SK-N-SH (cell line): ENCODE measurements at regions not wholly inside any gene's neighbourhood (a gene's known extent, or its start where the extent isn't known, plus 50 kb on each side); places are given as distances from the start of the nearest gene placed in this dataset.

Experiments
- CTCF ChIA-PET: fragments of 300-600, 350-600 bp; formaldehyde crosslinking; extraction: SDS; loops from one replicate; lab custom pipeline; 2021; lab: Yijun Ruan, JAX
- POLR2A ChIA-PET: fragments of 350-600 bp; sonication (Branson Sonifier 250); formaldehyde crosslinking; extraction: SDS; loops from one replicate; lab custom pipeline; 2020; ENCODE audit warnings: antibody characterized with exemption, inconsistent platforms; lab: Yijun Ruan, JAX
- DNase-seq: peaks from one replicate; pipeline ENCODE4 v3.0.0; 2012
- H2AFZ ChIP-seq: fragments of 200-600 bp; sonication (generic); 2 replicates; pipeline ENCODE4 v1.8.1; 2016; ENCODE audit warnings: antibody characterized with exemption, mild to moderate bottlenecking, low read depth
- H3F3A ChIP-seq: fragments of 200-600 bp; sonication (generic); replicated peaks from 2 replicates; pipeline ENCODE3; 2016; ENCODE audit warnings: antibody characterized with exemption, mild to moderate bottlenecking; ENCODE audit not compliant: insufficient read depth
- H3K27ac ChIP-seq, 2 experiments: fragments of 200-500 bp in 1 of 2; fragments of 200-600 bp in 1 of 2; sonication (Bioruptor generic) in 1 of 2; sonication (generic), shearing (Covaris generic) in 1 of 2; 2 replicates each; pipeline versions ENCODE4 v1.5.1 to v1.6.1; 2014 to 2016; ENCODE audit warnings: low read depth in 2 of 2, inconsistent platforms in 1 of 2, low read length in 1 of 2, mild to moderate bottlenecking in 1 of 2, mixed read lengths in 1 of 2
- H3K27me3 ChIP-seq: fragments of 200-600 bp; sonication (generic), shearing (Covaris generic); 2 replicates; pipeline ENCODE4 v1.6.1; 2016; ENCODE audit warnings: mixed run types; ENCODE audit not compliant: insufficient read depth
- H3K36me3 ChIP-seq, 2 experiments: fragments of 200-500 bp in 1 of 2; fragments of 200-600 bp in 1 of 2; sonication (Bioruptor generic) in 1 of 2; sonication (generic) in 1 of 2; replicated peaks in 1 of 2; 2 replicates each; pipeline versions ENCODE3 to v1.5.1; 2014 to 2016; ENCODE audit warnings: low read length in 1 of 2, mild to moderate bottlenecking in 1 of 2; ENCODE audit not compliant: insufficient read depth in 2 of 2, control insufficient read depth in 1 of 2
- H3K4me1 ChIP-seq, 2 experiments: fragments of 200-500 bp in 1 of 2; fragments of 200-600 bp in 1 of 2; sonication (Bioruptor generic) in 1 of 2; sonication (generic), shearing (Covaris generic) in 1 of 2; 2 replicates each; pipeline versions ENCODE4 v1.5.1 to v1.6.1; 2014 to 2016; ENCODE audit warnings: low read depth in 1 of 2, low read length in 1 of 2, mixed run types in 1 of 2; ENCODE audit not compliant: insufficient read depth in 2 of 2, control insufficient read depth in 1 of 2
- H3K4me2 ChIP-seq: fragments of 200-600 bp; sonication (generic), shearing (Covaris generic); 2 replicates; pipeline ENCODE4 v1.6.1; 2017; ENCODE audit warnings: mixed run types
- H3K4me3 ChIP-seq, 2 experiments: fragments of 200-500 bp in 1 of 2; fragments of 200-600 bp in 1 of 2; sonication (Bioruptor generic) in 1 of 2; sonication (generic), shearing (Covaris generic) in 1 of 2; 2 replicates each; pipeline versions ENCODE4 v1.5.1 to v1.8.1; 2014 to 2016; ENCODE audit warnings: low read depth in 2 of 2, inconsistent platforms in 1 of 2, low read length in 1 of 2, mild to moderate bottlenecking in 1 of 2, mixed read lengths in 1 of 2, moderate library complexity in 1 of 2
- H3K79me2 ChIP-seq: fragments of 200-600 bp; sonication (generic); 2 replicates; pipeline ENCODE4 v1.8.1; 2017; ENCODE audit warnings: mild to moderate bottlenecking; ENCODE audit not compliant: insufficient read depth
- H3K9ac ChIP-seq: fragments of 200-600 bp; sonication (generic); 2 replicates; pipeline ENCODE4 v1.6.1; 2017; ENCODE audit warnings: mixed run types
- H3K9me2 ChIP-seq: fragments of 200-600 bp; sonication (generic); 2 replicates; pipeline ENCODE4 v1.6.1; 2017; ENCODE audit warnings: mixed run types
- H3K9me3 ChIP-seq: fragments of 200-600 bp; sonication (generic); 2 replicates; pipeline ENCODE4 v1.6.1; 2017; ENCODE audit warnings: mixed run types, mild to moderate bottlenecking, moderate library complexity
- H4K20me1 ChIP-seq: fragments of 200-600 bp; sonication (generic); 2 replicates; pipeline ENCODE4 v1.6.1; 2017; ENCODE audit warnings: mild to moderate bottlenecking, mixed run types; ENCODE audit not compliant: insufficient read depth
- CTCF ChIP-seq: fragments of 200-600 bp; sonication (generic); IDR thresholded peaks from 2 replicates; pipeline ENCODE4 v1.6.1; 2017; ENCODE audit warnings: antibody characterized with exemption, mild to moderate bottlenecking, moderate library complexity
- FOSL2 ChIP-seq: IDR thresholded peaks from 2 replicates; pipeline ENCODE4 v1.4.0; 2012; ENCODE audit warnings: low read depth, mild to moderate bottlenecking, moderate library complexity, borderline replicate concordance
- MAX ChIP-seq: IDR thresholded peaks from 2 replicates; pipeline ENCODE4 v1.4.0; 2012; ENCODE audit warnings: low read depth
- MXI1 ChIP-seq: IDR thresholded peaks from 2 replicates; pipeline ENCODE4 v1.6.1; 2012; ENCODE audit warnings: mild to moderate bottlenecking, low read depth, low read length, improper control_type of control experiment
- RAD21 ChIP-seq: IDR thresholded peaks from 2 replicates; pipeline ENCODE4 v1.6.1; 2012; ENCODE audit warnings: mild to moderate bottlenecking, low read length
- RCOR1 ChIP-seq: fragments of 150-350 bp; IDR thresholded peaks from 2 replicates; pipeline ENCODE4 v1.6.1; 2017; ENCODE audit warnings: antibody characterized with exemption, low read length
- RFX5 ChIP-seq: IDR thresholded peaks from 2 replicates; pipeline ENCODE4 v1.6.1; 2012; ENCODE audit warnings: mild to moderate bottlenecking, improper control_type of control experiment, low read length
- RXRA ChIP-seq: IDR thresholded peaks from 2 replicates; pipeline ENCODE4 v1.4.0; 2012; ENCODE audit warnings: low read depth, mild to moderate bottlenecking, borderline replicate concordance
- SIN3A ChIP-seq: IDR thresholded peaks from 2 replicates; pipeline ENCODE4 v1.6.1; 2012; ENCODE audit warnings: low read depth, mild to moderate bottlenecking, low read length, moderate library complexity, borderline replicate concordance
- SMC3 ChIP-seq: IDR thresholded peaks from 2 replicates; pipeline ENCODE4 v1.6.1; 2012; ENCODE audit warnings: low read depth, low read length, improper control_type of control experiment
- ZBTB33 ChIP-seq: IDR thresholded peaks from 2 replicates; pipeline ENCODE4 v1.4.0; 2012; ENCODE audit warnings: low read depth, borderline replicate concordance
- WGBS: methylation state at CpG from one replicate; pipeline ENCODE4 v1.1.6; 2017; ENCODE audit warnings: low lambda C conversion rate; 5-methylcytosine and 5-hydroxymethylcytosine counted together

DNA sequence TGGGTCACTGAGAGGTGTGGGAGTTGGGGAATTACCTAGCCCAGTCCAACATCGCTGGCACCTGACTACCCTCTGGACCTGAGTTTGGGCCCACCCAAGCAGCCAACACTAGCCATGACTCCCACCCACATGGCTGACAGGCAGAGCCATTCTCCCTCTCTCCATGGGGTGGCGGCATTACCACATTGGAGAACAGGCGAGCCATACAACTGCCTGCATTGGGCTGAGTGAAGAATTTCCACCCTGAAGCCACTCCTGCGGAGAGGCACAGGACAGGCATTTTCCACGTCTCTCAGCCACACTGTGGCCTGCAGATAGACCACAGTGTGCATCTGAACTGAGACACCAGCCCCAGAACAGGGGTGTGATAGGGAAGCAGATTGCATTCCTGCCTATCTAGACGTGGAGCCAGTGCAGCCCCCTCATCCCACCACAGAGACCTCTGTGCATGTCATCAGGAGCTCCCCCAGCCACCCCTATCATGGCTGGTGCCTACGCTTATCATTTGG lies 58.2 kb upstream of the ANTXRL start:
- no peaks in the 10 kb centered on the region for H3K9me2 ChIP-seq
- POLR2A ChIA-PET, result interaction anchor here (1.3 kb wide), 1 partner anchor 10 kb away, joined by 3 read pairs; no protein-coding TSS in a partner anchor

GRCh38 chr10:46229144-46229563 lies 57.6 kb upstream of the ANTXRL start:
- Histone ChIP-seq H3K27ac (no peak overlapping the region; a peak in 1 of 4 replicates), H3K4me3 (peak overlapping the region in 1 of 2 experiments; percentile 28; a peak in 1 of 4 replicates), H3K9me3 (no peaks in the 10 kb centered on the region), H4K20me1 (no peaks in the 10 kb centered on the region), H3F3A (no peaks in the 10 kb centered on the region), H3K9me2 (no peaks in the 10 kb centered on the region), H3K79me2 (no peaks in the 10 kb centered on the region), H3K4me1 (peaks cover 0 to 13% of the 10 kb centered on the region in 2 experiments; a peak in 1 of 4 replicates), H2AFZ (no peak overlapping the region), H3K36me3 (no peaks in the 10 kb centered on the region), H3K27me3 (no peaks in the 10 kb centered on the region), H3K4me2 (no peak overlapping the region), H3K9ac (no peak overlapping the region)
- peak; percentile 74 for DNase-seq
- CTCF ChIA-PET, result interaction anchor here (0.7 to 8.4 kb wide), 37 partner anchors 10 to 1281 kb away, joined by 3 to 136 read pairs (median 4); no protein-coding TSS in a partner anchor
- POLR2A ChIA-PET, result no interaction called here
- 32% methylated on average over 3 of the region's 3 CpGs for WGBS
- TF ChIP-seq SMC3, result peak; percentile 45
- TF ChIP-seq SIN3A, result no peak
- TF ChIP-seq MAX, result no peak
- peak; percentile 61 for TF ChIP-seq RAD21
- no peak for TF ChIP-seq RXRA
- TF ChIP-seq RCOR1, result 0 out of 2 replicates have a peak, but pooled peaks have one; percentile 5
- peak; percentile 80 for TF ChIP-seq CTCF
- no peak for TF ChIP-seq FOSL2

More for the DNA sequence above, 58.2 kb upstream of the ANTXRL start:
- H3K27me3 ChIP-seq, result no peaks in the 10 kb centered on the region
- no peak overlapping the region for H3K9ac ChIP-seq
- 24% methylated on average over 4 of the region's 7 CpGs for WGBS
- no peak overlapping the region for H2AFZ ChIP-seq
- H3K9me3 ChIP-seq, result no peaks in the 10 kb centered on the region
- TF ChIP-seq RFX5 (peak; percentile 31; the same call in 1 of the 2 replicates), SMC3 (peak; percentile 97), ZBTB33 (no peak), CTCF (peak; percentile 94), MXI1 (peak; percentile 72), RAD21 (peak; percentile 100)
- peak; percentile 87 for DNase-seq
- H3K4me2 ChIP-seq, result no peak overlapping the region
- no peak overlapping the region; a peak in 1 of 4 replicates for H3K4me3 ChIP-seq
- no peak overlapping the region; a peak in 1 of 4 replicates for H3K27ac ChIP-seq
- peaks cover 0 to 13% of the 10 kb centered on the region in 2 experiments; a peak in 1 of 4 replicates for H3K4me1 ChIP-seq
- no peaks in the 10 kb centered on the region for H4K20me1 ChIP-seq
- CTCF ChIA-PET, result interaction anchor here (0.7 to 8.4 kb wide), 40 partner anchors 9 to 1281 kb away, joined by 3 to 136 read pairs (median 4); no protein-coding TSS in a partner anchor
- H3K79me2 ChIP-seq, result no peaks in the 10 kb centered on the region
- no peaks in the 10 kb centered on the region for H3F3A ChIP-seq
- H3K36me3 ChIP-seq, result no peaks in the 10 kb centered on the region
